H1 (cell line): ENCODE measurements at regions not wholly inside any gene's neighbourhood (a gene's known extent, or its start where the extent isn't known, plus 50 kb on each side); places are given as distances from the start of the nearest gene placed in this dataset.

Experiments used
- CTCF ChIA-PET: fragments of 300-600 bp; sonication (Branson Sonifier 250); formaldehyde crosslinking; loops from one replicate; lab custom pipeline; 2021; ENCODE audit not compliant: partially characterized antibody; lab: Charles Lee
- POLR2A ChIA-PET: fragments of 300-600 bp; sonication (Branson Sonifier 250); formaldehyde crosslinking; loops from one replicate; lab custom pipeline; 2021; ENCODE audit warnings: inconsistent platforms; ENCODE audit not compliant: partially characterized antibody; lab: Charles Lee
- DNase-seq, 2 experiments: peaks; one replicate each; pipeline versions ENCODE4 v3.0.0 to v3.0.0-alpha.2; 2010 to 2022; ENCODE audit warnings: low spot score in 2 of 2, low read depth in 1 of 2, mixed read lengths in 1 of 2
- FAIRE-seq: peaks from 2 replicates; lab custom pipeline; 2011; peaks lifted over from hg19 to GRCh38; lab: Jason Lieb, UNC
- H2AFZ ChIP-seq: 2 replicates; pipeline ENCODE4 v1.8.1; 2012; ENCODE audit warnings: low read length, inconsistent platforms
- H2AK5ac ChIP-seq: 2 replicates; pipeline ENCODE4 v1.6.1; 2013; ENCODE audit warnings: low read depth, low read length
- H2BK120ac ChIP-seq: replicated peaks from 2 replicates; pipeline ENCODE3; 2013; ENCODE audit warnings: low read depth, low read length, inconsistent platforms
- H2BK12ac ChIP-seq: 2 replicates; pipeline ENCODE4 v1.6.1; 2013; ENCODE audit warnings: low read depth, low read length
- H2BK15ac ChIP-seq: 2 replicates; pipeline ENCODE4 v1.6.1; 2013; ENCODE audit warnings: low read length
- H2BK20ac ChIP-seq: 2 replicates; pipeline ENCODE4 v1.6.1; 2013; ENCODE audit warnings: low read length
- H2BK5ac ChIP-seq: 2 replicates; pipeline ENCODE4 v1.6.1; 2013; ENCODE audit warnings: low read depth, low read length
- H3K14ac ChIP-seq: 2 replicates; pipeline ENCODE4 v1.6.1; 2013; ENCODE audit warnings: inconsistent platforms; ENCODE audit not compliant: insufficient read length
- H3K18ac ChIP-seq: 2 replicates; pipeline ENCODE4 v1.6.1; 2013; ENCODE audit warnings: low read length; ENCODE audit errors: extremely low read depth
- H3K23ac ChIP-seq: 2 replicates; pipeline ENCODE4 v1.6.1; 2013; ENCODE audit warnings: inconsistent platforms; ENCODE audit not compliant: insufficient read length
- H3K23me2 ChIP-seq: 2 replicates; pipeline ENCODE4 v1.6.1; 2013; ENCODE audit warnings: low read depth, low read length
- H3K27ac ChIP-seq: 2 replicates; pipeline ENCODE4 v1.6.1; 2011; ENCODE audit warnings: low read depth, low read length, inconsistent platforms
- H3K27me3 ChIP-seq, 4 experiments: replicated peaks in 1 of 4; 1 replicate in 1 of 4; 2 replicates in 3 of 4; pipeline versions ENCODE4 v1.6.1 to v1.8.1; 2011 to 2013; ENCODE audit warnings: low read length in 3 of 4, mild to moderate bottlenecking in 3 of 4, inconsistent platforms in 2 of 4, mixed read lengths in 2 of 4, moderate library complexity in 1 of 4; ENCODE audit not compliant: control insufficient read depth in 3 of 4, insufficient read depth in 3 of 4; ENCODE audit errors: extremely low read depth in 1 of 4
- H3K36me3 ChIP-seq, 4 experiments: 2 replicates each; pipeline versions ENCODE4 v1.6.1 to v1.8.1; 2011 to 2013; ENCODE audit warnings: mild to moderate bottlenecking in 4 of 4, low read length in 3 of 4, moderate library complexity in 2 of 4, control low read depth in 1 of 4, inconsistent platforms in 1 of 4; ENCODE audit not compliant: insufficient read depth in 4 of 4, control insufficient read depth in 2 of 4
- H3K4ac ChIP-seq: replicated peaks from 2 replicates; pipeline ENCODE3; 2013; ENCODE audit warnings: low read length, low read depth, mixed read lengths, inconsistent platforms; ENCODE audit not compliant: insufficient read length
- H3K4me1 ChIP-seq, 4 experiments: replicated peaks in 1 of 4; 1 replicate in 1 of 4; 2 replicates in 3 of 4; pipeline versions ENCODE4 v1.6.1 to v1.8.1; 2011 to 2013; ENCODE audit warnings: low read length in 3 of 4, inconsistent platforms in 2 of 4, mixed read lengths in 1 of 4; ENCODE audit not compliant: insufficient read depth in 4 of 4, control insufficient read depth in 3 of 4
- H3K4me2 ChIP-seq, 2 experiments: 2 replicates each; pipeline versions ENCODE4 v1.6.1 to v1.8.1; 2011 to 2013; ENCODE audit warnings: low read depth in 2 of 2, low read length in 2 of 2, control low read depth in 1 of 2, inconsistent platforms in 1 of 2, mild to moderate bottlenecking in 1 of 2; ENCODE audit not compliant: insufficient read depth in 1 of 2
- H3K4me3 ChIP-seq, 4 experiments: fragments of 200-600, 300-600 bp in 1 of 4; sonication (generic), shearing (Covaris generic), sonication (Bioruptor Twin) in 1 of 4; 2 replicates each; pipeline versions ENCODE4 v1.5.1 to v1.8.1; 2011 to 2016; ENCODE audit warnings: low read length in 4 of 4, low read depth in 3 of 4, control low read depth in 2 of 4, inconsistent platforms in 2 of 4, mild to moderate bottlenecking in 2 of 4, mixed read lengths in 1 of 4, moderate library complexity in 1 of 4; ENCODE audit not compliant: insufficient read depth in 2 of 4; ENCODE audit errors: extremely low read depth in 1 of 4
- H3K56ac ChIP-seq: replicated peaks from 2 replicates; pipeline ENCODE3; 2013; ENCODE audit warnings: low read depth, mild to moderate bottlenecking, mixed read lengths, low read length, inconsistent platforms; ENCODE audit not compliant: insufficient read length
- H3K79me1 ChIP-seq: 2 replicates; pipeline ENCODE4 v1.6.1; 2013; ENCODE audit warnings: low read depth, low read length, control low read depth
- H3K79me2 ChIP-seq, 2 experiments: 2 replicates each; pipeline versions ENCODE4 v1.6.1 to v1.8.1; 2012 to 2013; ENCODE audit warnings: low read length in 2 of 2, mild to moderate bottlenecking in 2 of 2, inconsistent platforms in 1 of 2; ENCODE audit not compliant: insufficient read depth in 2 of 2, control insufficient read depth in 1 of 2
- H3K9ac ChIP-seq, 4 experiments: replicated peaks in 1 of 4; 1 replicate in 1 of 4; 2 replicates in 3 of 4; pipeline versions ENCODE4 v1.6.1 to v1.8.1; 2011 to 2013; ENCODE audit warnings: low read depth in 3 of 4, low read length in 3 of 4, control low read depth in 2 of 4, mild to moderate bottlenecking in 2 of 4, moderate library complexity in 2 of 4, inconsistent platforms in 1 of 4; ENCODE audit errors: extremely low read depth in 1 of 4
- H3K9me3 ChIP-seq, 2 experiments: 2 replicates each; pipeline versions ENCODE4 v1.6.1 to v1.8.1; 2012 to 2013; ENCODE audit warnings: mild to moderate bottlenecking in 2 of 2, moderate library complexity in 2 of 2, control low read depth in 1 of 2, inconsistent platforms in 1 of 2, low read depth in 1 of 2, low read length in 1 of 2, mixed read lengths in 1 of 2; ENCODE audit not compliant: insufficient read depth in 2 of 2
- H4K20me1 ChIP-seq, 2 experiments: replicated peaks in 1 of 2; 2 replicates each; pipeline versions ENCODE3 to v1.8.1; 2011 to 2013; ENCODE audit warnings: inconsistent platforms in 2 of 2, low read length in 2 of 2, mild to moderate bottlenecking in 1 of 2; ENCODE audit not compliant: insufficient read depth in 2 of 2, control insufficient read depth in 1 of 2
- H4K5ac ChIP-seq: 2 replicates; pipeline ENCODE4 v1.6.1; 2013; ENCODE audit warnings: low read length, low read depth, mixed read lengths, inconsistent platforms; ENCODE audit not compliant: insufficient read length
- H4K8ac ChIP-seq: 2 replicates; pipeline ENCODE4 v1.8.0; 2013; ENCODE audit warnings: mild to moderate bottlenecking, moderate library complexity, low read length, inconsistent platforms; ENCODE audit not compliant: insufficient read depth; ENCODE audit errors: extremely low read depth
- H4K91ac ChIP-seq: replicated peaks from 2 replicates; pipeline ENCODE3; 2013; ENCODE audit warnings: low read length, mixed read lengths, inconsistent platforms; ENCODE audit not compliant: insufficient read length
- ASH2L ChIP-seq: fragments of 200-600, 300-600 bp; sonication (generic); IDR thresholded peaks from one replicate; pipeline ENCODE4 v1.7.1; 2017; ENCODE audit warnings: low read length
- BACH1 ChIP-seq: IDR thresholded peaks from 2 replicates; pipeline ENCODE4 v1.6.1; 2012; ENCODE audit warnings: low read length, improper control_type of control experiment
- CEBPB ChIP-seq: IDR thresholded peaks from 2 replicates; pipeline ENCODE4 v1.6.1; 2012; ENCODE audit warnings: low read depth, low read length
- CHD2 ChIP-seq: IDR thresholded peaks from 2 replicates; pipeline ENCODE4 v1.6.1; 2012; ENCODE audit warnings: low read length, improper control_type of control experiment
- EGR1 ChIP-seq: IDR thresholded peaks from 2 replicates; pipeline ENCODE4 v1.6.1; 2011; ENCODE audit warnings: low read depth, low read length, borderline replicate concordance
- HDAC2 ChIP-seq, 2 experiments: fragments of 300-600 bp in 1 of 2; sonication (generic) in 1 of 2; IDR thresholded peaks; 2 replicates each; pipeline ENCODE4 v1.6.1; 2011 to 2012; ENCODE audit warnings: low read depth in 2 of 2, low read length in 2 of 2, mild to moderate bottlenecking in 2 of 2, moderate library complexity in 2 of 2, borderline replicate concordance in 1 of 2, inconsistent platforms in 1 of 2
- HDAC6 ChIP-seq: IDR thresholded peaks from one replicate; pipeline ENCODE4 v1.7.1; 2012; ENCODE audit warnings: low read depth, mild to moderate bottlenecking, inconsistent platforms, low read length, moderate library complexity
- JUN ChIP-seq: IDR thresholded peaks from 2 replicates; pipeline ENCODE4 v1.6.1; 2011; ENCODE audit warnings: low read depth, mild to moderate bottlenecking, improper control_type of control experiment, low read length
- JUND ChIP-seq: IDR thresholded peaks from 2 replicates; pipeline ENCODE4 v1.6.1; 2011; ENCODE audit warnings: mild to moderate bottlenecking, improper control_type of control experiment, low read length
- KDM1A ChIP-seq: fragments of 200-600, 300-600 bp; sonication (generic); IDR thresholded peaks from 2 replicates; pipeline ENCODE4 v1.7.1; 2016; ENCODE audit warnings: mild to moderate bottlenecking, low read length, borderline replicate concordance
- KDM5A ChIP-seq: fragments of 200-600 bp; IDR thresholded peaks from 2 replicates; pipeline ENCODE4 v1.7.1; 2012; ENCODE audit warnings: mild to moderate bottlenecking, low read length, inconsistent platforms, mixed read lengths
- SIX5 ChIP-seq: IDR thresholded peaks from 2 replicates; pipeline ENCODE4 v1.6.1; 2011; ENCODE audit warnings: mild to moderate bottlenecking, low read depth, low read length
- SRF ChIP-seq: IDR thresholded peaks from 2 replicates; pipeline ENCODE4 v1.6.1; 2011; ENCODE audit warnings: mild to moderate bottlenecking, low read depth, low read length, moderate library complexity
- SUZ12 ChIP-seq: fragments of 200-600 bp; sonication (generic); IDR thresholded peaks from 2 replicates; pipeline ENCODE4 v1.6.1; 2012; ENCODE audit warnings: mild to moderate bottlenecking, inconsistent platforms, low read length, moderate library complexity, mixed read lengths
- TEAD4 ChIP-seq: IDR thresholded peaks from 2 replicates; pipeline ENCODE4 v1.6.1; 2012; ENCODE audit warnings: low read depth, low read length, inconsistent platforms, mixed read lengths
- USF2 ChIP-seq: IDR thresholded peaks from 2 replicates; pipeline ENCODE4 v1.6.1; 2011; ENCODE audit warnings: low read length, improper control_type of control experiment
- WGBS, 2 experiments: shearing (Covaris generic) in 1 of 2; methylation state at CpG; one replicate each; pipeline versions ENCODE4 v1.1.6 to v1.1.7; 2013 to 2015; ENCODE audit warnings: low lambda C conversion rate in 2 of 2, mixed read lengths in 2 of 2, inconsistent platforms in 1 of 2, low coverage in 1 of 2, missing lambda C conversion rate in 1 of 2; ENCODE audit not compliant: insufficient replicate concordance in 2 of 2, insufficient coverage in 1 of 2, insufficient read length in 1 of 2; ENCODE audit errors: extremely low coverage in 1 of 2, missing lambda C conversion rate in 1 of 2; 5-methylcytosine and 5-hydroxymethylcytosine counted together

- no peak overlapping the region for H3K4ac ChIP-seq
- no peak overlapping the region for H3K4me2 ChIP-seq
- POLR2A ChIA-PET = no interaction called here
- CTCF ChIA-PET = no interaction called here
- no peaks in the 10 kb centered on the region for H3K79me2 ChIP-seq
- H4K91ac ChIP-seq = no peak overlapping the region
- no peaks in the 10 kb centered on the region for H3K9me3 ChIP-seq
- no peak overlapping the region for H2AFZ ChIP-seq
- no peaks in the 10 kb centered on the region; a peak in 1 of 7 replicates for H3K27me3 ChIP-seq
- H2AK5ac ChIP-seq = no peak overlapping the region
- H3K23me2 ChIP-seq = no peaks in the 10 kb centered on the region
- no peak overlapping the region for H2BK12ac ChIP-seq
- H2BK15ac ChIP-seq = no peak overlapping the region
- H4K20me1 ChIP-seq = no peaks in the 10 kb centered on the region
- no peak for FAIRE-seq
- H2BK20ac ChIP-seq = no peak overlapping the region
- H4K5ac ChIP-seq = no peak overlapping the region
- no peak overlapping the region for H3K14ac ChIP-seq
- no peak overlapping the region for H3K18ac ChIP-seq
- no peak overlapping the region for H4K8ac ChIP-seq
- H3K79me1 ChIP-seq = no peaks in the 10 kb centered on the region
- no peak for DNase-seq
- no peaks in the 10 kb centered on the region for H3K4me1 ChIP-seq
- H3K27ac ChIP-seq = no peak overlapping the region
- H3K4me3 ChIP-seq = no peak overlapping the region
- 89% methylated on average over 3 of the region's 3 CpGs; no CpG with 5 or more reads in 1 of the 2 experiments for WGBS, 2 experiments
- no peaks in the 10 kb centered on the region for H3K36me3 ChIP-seq
- H3K9ac ChIP-seq = no peak overlapping the region
- no peak overlapping the region for H3K56ac ChIP-seq
- no peak overlapping the region for H3K23ac ChIP-seq
- H2BK5ac ChIP-seq = no peak overlapping the region
- no peak overlapping the region for H2BK120ac ChIP-seq
- TF ChIP-seq BACH1 = no peak
- TF ChIP-seq JUN = no peak
- TF ChIP-seq EGR1 = no peak
- TF ChIP-seq JUND = no peak
- TF ChIP-seq CHD2 = no peak
- no peak for TF ChIP-seq CEBPB
- TF ChIP-seq HDAC2 (IDR thresholded peaks at IDR 0.05; ENCODE audit: borderline replicate concordance in 1 of 2, low read depth in 2 of 2, low read length in 2 of 2) = no peak
- no peak for TF ChIP-seq SIX5
- no peak for TF ChIP-seq USF2
- TF ChIP-seq KDM5A = no peak
- TF ChIP-seq SUZ12 = no peak
- no peak for TF ChIP-seq ASH2L
- TF ChIP-seq TEAD4 = no peak
- TF ChIP-seq KDM1A = no peak
- TF ChIP-seq SRF = no peak
- no peak for TF ChIP-seq HDAC6
These were observed 77.2 kb upstream of the MON1B start for GRCh38 chr16:77113835-77114234.
